ENCODE measurements at regions not wholly inside any gene's neighbourhood (a gene's known extent, or its start where the extent isn't known, plus 50 kb on each side); places are given as distances from the start of the nearest gene placed in this dataset.

DNA sequence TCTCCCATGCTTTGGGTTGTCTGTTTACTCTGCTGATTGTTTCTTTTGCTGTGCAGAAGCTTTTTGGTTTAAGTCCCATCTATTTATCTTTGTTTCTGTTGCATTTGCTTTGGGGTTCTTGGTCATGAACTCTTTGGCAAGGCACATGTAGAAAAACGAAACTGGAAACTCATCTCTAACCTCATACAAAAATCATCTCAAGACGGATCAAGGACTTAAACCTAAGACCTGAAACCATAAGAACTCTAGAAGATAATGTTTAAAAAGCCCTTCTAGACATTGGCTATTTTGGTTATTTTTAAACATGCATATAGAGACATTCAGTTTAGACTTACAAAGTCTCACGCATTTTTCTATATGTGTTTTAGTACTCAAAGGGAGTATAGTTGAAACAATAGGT, 1164.3 kb upstream of the GYPC start:
- no peak for DNase-seq
- no peaks in the 10 kb centered on the region for H3K36me3 Mint-ChIP-seq (ENCODE audit: low read depth)
- no peaks in the 10 kb centered on the region for H3K9me3 Mint-ChIP-seq
- no peak overlapping the region for H3K27ac Mint-ChIP-seq
- peaks cover 5% of the 10 kb centered on the region for H3K27me3 Mint-ChIP-seq (ENCODE audit: low read depth, poor library complexity)
- no peaks in the 10 kb centered on the region for H3K4me1 Mint-ChIP-seq
- no peak for TF ChIP-seq CTCF (IDR thresholded peaks at IDR 0.05)
- H3K4me3 Mint-ChIP-seq, result no peak overlapping the region

DNA sequence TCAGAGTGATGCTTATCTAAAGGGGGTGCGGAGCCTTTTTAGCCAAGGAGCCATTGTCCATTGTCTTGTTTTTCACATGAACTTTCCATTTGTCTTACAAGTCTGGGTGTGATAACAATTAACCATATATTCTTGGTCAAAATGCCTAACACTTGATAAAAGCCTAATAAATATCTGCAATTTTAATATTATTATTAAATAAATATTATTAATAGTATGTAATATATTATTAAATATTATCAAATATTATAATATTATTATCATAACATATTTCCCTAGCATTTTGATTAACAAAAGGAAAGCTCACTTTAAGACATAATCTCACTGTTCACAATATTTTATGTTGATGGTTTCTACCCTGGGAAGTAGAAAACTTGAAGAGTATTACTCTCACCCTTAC, 1143.6 kb upstream of the GYPC start:
- H3K27me3 Mint-ChIP-seq (ENCODE audit: low read depth, poor library complexity), result no peaks in the 10 kb centered on the region
- H3K9me3 Mint-ChIP-seq, result peaks cover 12% of the 10 kb centered on the region
- no peak overlapping the region for H3K27ac Mint-ChIP-seq
- TF ChIP-seq CTCF (IDR thresholded peaks at IDR 0.05), result no peak
- no peak overlapping the region for H3K4me3 Mint-ChIP-seq
- no peak for DNase-seq
- H3K4me1 Mint-ChIP-seq, result no peaks in the 10 kb centered on the region
- H3K36me3 Mint-ChIP-seq (ENCODE audit: low read depth), result no peaks in the 10 kb centered on the region

GRCh38 chr2:125516496-125517109, 1139.4 kb upstream of the GYPC start:
- TF ChIP-seq CTCF (IDR thresholded peaks at IDR 0.05), result peak; percentile 55
- H3K9me3 Mint-ChIP-seq, result peaks cover 24% of the 10 kb centered on the region
- no peak overlapping the region for H3K27ac Mint-ChIP-seq
- peak; percentile 10 for DNase-seq
- H3K36me3 Mint-ChIP-seq (ENCODE audit: low read depth), result no peaks in the 10 kb centered on the region
- no peaks in the 10 kb centered on the region for H3K27me3 Mint-ChIP-seq (ENCODE audit: low read depth, poor library complexity)
- no peaks in the 10 kb centered on the region for H3K4me1 Mint-ChIP-seq
- no peak overlapping the region for H3K4me3 Mint-ChIP-seq

GRCh38 chr2:125526093-125526492, 1129.9 kb upstream of the GYPC start:
- Mint-ChIP-seq H3K4me1 (no peaks in the 10 kb centered on the region), H3K27ac (no peak overlapping the region), H3K4me3 (no peak overlapping the region), H3K9me3 (no peaks in the 10 kb centered on the region), H3K36me3 (ENCODE audit: low read depth) (no peaks in the 10 kb centered on the region), H3K27me3 (ENCODE audit: low read depth, poor library complexity) (no peaks in the 10 kb centered on the region)
- no peak for DNase-seq
- TF ChIP-seq CTCF (IDR thresholded peaks at IDR 0.05), result no peak

- Mint-ChIP-seq H3K27me3 (ENCODE audit: low read depth, poor library complexity) (no peaks in the 10 kb centered on the region), H3K4me1 (no peaks in the 10 kb centered on the region), H3K4me3 (no peak overlapping the region), H3K27ac (no peak overlapping the region), H3K36me3 (ENCODE audit: low read depth) (no peaks in the 10 kb centered on the region), H3K9me3 (no peaks in the 10 kb centered on the region)
- DNase-seq, result no peak
- no peak for TF ChIP-seq CTCF (IDR thresholded peaks at IDR 0.05)
These were observed 1120.9 kb upstream of the GYPC start for GRCh38 chr2:125535089-125535488.

- Mint-ChIP-seq H3K27ac (no peak overlapping the region), H3K4me1 (no peaks in the 10 kb centered on the region), H3K4me3 (no peak overlapping the region), H3K9me3 (no peaks in the 10 kb centered on the region), H3K36me3 (ENCODE audit: low read depth) (no peaks in the 10 kb centered on the region), H3K27me3 (ENCODE audit: low read depth, poor library complexity) (peaks cover 5% of the 10 kb centered on the region)
- no peak for DNase-seq
- TF ChIP-seq CTCF (IDR thresholded peaks at IDR 0.05), result no peak
These were observed 1111.9 kb upstream of the GYPC start for GRCh38 chr2:125543968-125544514.

All from nephron progenitor cell (in vitro differentiated cells).